ENCODE measurements at regions not wholly inside any gene's neighbourhood (a gene's known extent, or its start where the extent isn't known, plus 50 kb on each side); places are given as distances from the start of the nearest gene placed in this dataset.

- no peak for DNase-seq
These were observed 1045.8 kb downstream of the TBC1D22A start for GRCh38 chr22:47808236-47808635.

GRCh38 chr22:47807506-47807905, 1045.1 kb downstream of the TBC1D22A start:
- no peak for DNase-seq

- no peak for DNase-seq
These were observed 1044.4 kb downstream of the TBC1D22A start for GRCh38 chr22:47806894-47807293.

GRCh38 chr22:47805394-47805935, 1043.0 kb downstream of the TBC1D22A start:
- DNase-seq = no peak

- DNase-seq = no peak
These were observed 1041.8 kb downstream of the TBC1D22A start for GRCh38 chr22:47804281-47804680.

GRCh38 chr22:47802421-47802820, 1040.0 kb downstream of the TBC1D22A start:
- no peak for DNase-seq

GRCh38 chr22:47801541-47802245, 1039.2 kb downstream of the TBC1D22A start:
- no peak for DNase-seq

- no peak for DNase-seq
These were observed 1035.8 kb downstream of the TBC1D22A start for GRCh38 chr22:47798229-47798628.

GRCh38 chr22:47797342-47797945, 1035.0 kb downstream of the TBC1D22A start:
- DNase-seq = no peak

GRCh38 chr22:47796128-47796908, 1033.9 kb downstream of the TBC1D22A start:
- DNase-seq = no peak

GRCh38 chr22:47795477-47796127, 1033.2 kb downstream of the TBC1D22A start:
- DNase-seq = no peak

- no peak for DNase-seq
These were observed 1032.4 kb downstream of the TBC1D22A start for GRCh38 chr22:47794851-47795250.

- no peak for DNase-seq
These were observed 1031.1 kb downstream of the TBC1D22A start for GRCh38 chr22:47793304-47794101.

- no peak for DNase-seq
These were observed 1026.7 kb downstream of the TBC1D22A start for GRCh38 chr22:47789171-47789570.

- DNase-seq = no peak
These were observed 1026.0 kb downstream of the TBC1D22A start for GRCh38 chr22:47788461-47788860.

GRCh38 chr22:47787501-47788227, 1025.2 kb downstream of the TBC1D22A start:
- no peak for DNase-seq

GRCh38 chr22:47786650-47787290, 1024.3 kb downstream of the TBC1D22A start:
- DNase-seq = no peak

GRCh38 chr22:47784991-47785390, 1022.5 kb downstream of the TBC1D22A start:
- no peak for DNase-seq

- DNase-seq = no peak
These were observed 1022.0 kb downstream of the TBC1D22A start for GRCh38 chr22:47784367-47784983.

All from amniotic stem cell (primary cell).